ENCODE measurements at regions not wholly inside any gene's neighbourhood (a gene's known extent, or its start where the extent isn't known, plus 50 kb on each side); places are given as distances from the start of the nearest gene placed in this dataset.

DNA sequence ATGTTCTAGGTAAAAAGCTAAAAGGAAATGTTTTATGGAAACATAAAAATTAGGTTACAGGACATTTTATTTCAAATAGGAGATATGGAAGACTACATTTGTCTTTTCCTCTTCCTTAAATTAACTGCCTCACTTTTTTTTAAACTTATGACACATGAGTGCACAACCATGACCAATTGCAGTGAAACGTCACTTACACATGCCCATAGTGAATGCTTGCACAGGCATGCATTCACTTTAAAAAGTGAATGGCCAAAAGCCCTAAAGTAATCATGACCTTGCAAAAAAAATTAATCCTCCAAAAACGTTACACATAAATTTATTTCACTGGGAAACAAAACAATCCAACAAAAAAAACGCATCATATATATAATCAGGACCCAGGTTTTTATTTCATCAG, 343.2 kb upstream of the TMTC1 start:
- Histone ChIP-seq H3K4me3 (ENCODE audit: severe bottlenecking) (no peak overlapping the region), H3K36me3 (ENCODE audit: low read depth) (no peaks in the 10 kb centered on the region), H3K27me3 (ENCODE audit: insufficient read depth, poor library complexity, severe bottlenecking) (no peaks in the 10 kb centered on the region), H3K9me3 (ENCODE audit: severe bottlenecking) (no peaks in the 10 kb centered on the region), H3K4me1 (ENCODE audit: insufficient read depth, poor library complexity, severe bottlenecking) (no peaks in the 10 kb centered on the region), H3K27ac (ENCODE audit: poor library complexity, severe bottlenecking) (no peak overlapping the region)
- no peak for DNase-seq (ENCODE audit: low spot score)
- no peak for TF ChIP-seq CTCF (IDR thresholded peaks at IDR 0.05; ENCODE audit: poor library complexity, severe bottlenecking)
- ATAC-seq (ENCODE audit: low read depth) = no peak

- Histone ChIP-seq H3K27ac (ENCODE audit: poor library complexity, severe bottlenecking) (no peak overlapping the region), H3K4me3 (ENCODE audit: severe bottlenecking) (no peak overlapping the region), H3K4me1 (ENCODE audit: insufficient read depth, poor library complexity, severe bottlenecking) (no peaks in the 10 kb centered on the region), H3K27me3 (ENCODE audit: insufficient read depth, poor library complexity, severe bottlenecking) (no peaks in the 10 kb centered on the region), H3K36me3 (ENCODE audit: low read depth) (no peaks in the 10 kb centered on the region), H3K9me3 (ENCODE audit: severe bottlenecking) (no peaks in the 10 kb centered on the region)
- ATAC-seq (ENCODE audit: low read depth) = no peak
- DNase-seq (ENCODE audit: low spot score) = no peak
- TF ChIP-seq CTCF (IDR thresholded peaks at IDR 0.05; ENCODE audit: poor library complexity, severe bottlenecking) = no peak
Measured at GRCh38 chr12:30120522-30120921, 336.8 kb upstream of the TMTC1 start.

GRCh38 chr12:30117483-30117882, 333.7 kb upstream of the TMTC1 start:
- H3K27me3 ChIP-seq (ENCODE audit: insufficient read depth, poor library complexity, severe bottlenecking) = no peaks in the 10 kb centered on the region
- TF ChIP-seq CTCF (IDR thresholded peaks at IDR 0.05; ENCODE audit: poor library complexity, severe bottlenecking) = no peak
- no peaks in the 10 kb centered on the region for H3K36me3 ChIP-seq (ENCODE audit: low read depth)
- H3K4me1 ChIP-seq (ENCODE audit: insufficient read depth, poor library complexity, severe bottlenecking) = no peaks in the 10 kb centered on the region
- H3K4me3 ChIP-seq (ENCODE audit: severe bottlenecking) = no peak overlapping the region
- H3K9me3 ChIP-seq (ENCODE audit: severe bottlenecking) = no peaks in the 10 kb centered on the region
- H3K27ac ChIP-seq (ENCODE audit: poor library complexity, severe bottlenecking) = no peak overlapping the region
- ATAC-seq (ENCODE audit: low read depth) = no peak
- DNase-seq (ENCODE audit: low spot score) = no peak

GRCh38 chr12:30111719-30112118, 328.0 kb upstream of the TMTC1 start:
- Histone ChIP-seq H3K9me3 (ENCODE audit: severe bottlenecking) (no peaks in the 10 kb centered on the region), H3K4me3 (ENCODE audit: severe bottlenecking) (no peak overlapping the region), H3K36me3 (ENCODE audit: low read depth) (no peaks in the 10 kb centered on the region), H3K27me3 (ENCODE audit: insufficient read depth, poor library complexity, severe bottlenecking) (no peaks in the 10 kb centered on the region), H3K27ac (ENCODE audit: poor library complexity, severe bottlenecking) (no peak overlapping the region), H3K4me1 (ENCODE audit: insufficient read depth, poor library complexity, severe bottlenecking) (no peaks in the 10 kb centered on the region)
- ATAC-seq (ENCODE audit: low read depth) = no peak
- TF ChIP-seq CTCF (IDR thresholded peaks at IDR 0.05; ENCODE audit: poor library complexity, severe bottlenecking) = no peak
- DNase-seq (ENCODE audit: low spot score) = no peak

- H3K4me1 ChIP-seq (ENCODE audit: insufficient read depth, poor library complexity, severe bottlenecking) = no peaks in the 10 kb centered on the region
- H3K36me3 ChIP-seq (ENCODE audit: low read depth) = no peaks in the 10 kb centered on the region
- no peak for DNase-seq (ENCODE audit: low spot score)
- H3K4me3 ChIP-seq (ENCODE audit: severe bottlenecking) = no peak overlapping the region
- no peaks in the 10 kb centered on the region for H3K27me3 ChIP-seq (ENCODE audit: insufficient read depth, poor library complexity, severe bottlenecking)
- ATAC-seq (ENCODE audit: low read depth) = peak; percentile 51
- H3K27ac ChIP-seq (ENCODE audit: poor library complexity, severe bottlenecking) = no peak overlapping the region
- H3K9me3 ChIP-seq (ENCODE audit: severe bottlenecking) = no peaks in the 10 kb centered on the region
- no peak for TF ChIP-seq CTCF (IDR thresholded peaks at IDR 0.05; ENCODE audit: poor library complexity, severe bottlenecking)
Measured at GRCh38 chr12:30110958-30111586, 327.3 kb upstream of the TMTC1 start.

All from RWPE2 (cell line).